ENCODE measurements at regions not wholly inside any gene's neighbourhood (a gene's known extent, or its start where the extent isn't known, plus 50 kb on each side); places are given as distances from the start of the nearest gene placed in this dataset.

- TF ChIP-seq POLR2AphosphoS5 (IDR thresholded peaks at IDR 0.05; ENCODE audit: low read depth, low read length): no peak
- TF ChIP-seq TAF1 (IDR thresholded peaks at IDR 0.05; ENCODE audit: borderline replicate concordance, insufficient read depth, low read length): no peak
Measured at GRCh38 chr18:72160510-72161445, 383.4 kb downstream of the CBLN2 start.

DNA sequence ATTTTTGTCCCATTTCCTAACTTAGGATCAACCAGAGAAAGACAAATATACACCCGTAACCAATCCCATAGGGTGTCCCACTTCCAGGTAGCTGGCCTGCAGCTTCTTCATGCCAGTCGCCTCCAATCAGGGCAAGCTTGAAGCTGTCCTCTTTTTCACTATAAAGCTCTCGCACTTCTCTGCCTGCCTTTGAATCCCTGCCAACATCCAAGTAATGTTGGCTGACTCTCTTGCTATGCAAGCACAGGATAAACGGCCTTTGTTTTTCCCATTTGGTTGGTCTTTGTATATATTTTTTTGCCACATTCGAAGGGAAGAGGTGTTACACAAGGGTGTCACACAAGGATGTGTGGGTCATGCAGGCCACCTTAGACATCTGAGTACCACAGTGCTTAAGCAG, 388.8 kb downstream of the CBLN2 start:
- TF ChIP-seq SIN3A (IDR thresholded peaks at IDR 0.05; ENCODE audit: borderline replicate concordance, insufficient read depth, low read length) (no peak), TAF1 (IDR thresholded peaks at IDR 0.05; ENCODE audit: borderline replicate concordance, insufficient read depth, low read length) (no peak), POLR2AphosphoS5 (IDR thresholded peaks at IDR 0.05; ENCODE audit: low read depth, low read length) (no peak), FOXP2 (optimal IDR thresholded peaks at IDR 0.05; ENCODE audit: borderline replicate concordance, extremely low read depth, extremely low read length, insufficient read depth) (no peak)
- TF ChIP-seq, protein P1, sequence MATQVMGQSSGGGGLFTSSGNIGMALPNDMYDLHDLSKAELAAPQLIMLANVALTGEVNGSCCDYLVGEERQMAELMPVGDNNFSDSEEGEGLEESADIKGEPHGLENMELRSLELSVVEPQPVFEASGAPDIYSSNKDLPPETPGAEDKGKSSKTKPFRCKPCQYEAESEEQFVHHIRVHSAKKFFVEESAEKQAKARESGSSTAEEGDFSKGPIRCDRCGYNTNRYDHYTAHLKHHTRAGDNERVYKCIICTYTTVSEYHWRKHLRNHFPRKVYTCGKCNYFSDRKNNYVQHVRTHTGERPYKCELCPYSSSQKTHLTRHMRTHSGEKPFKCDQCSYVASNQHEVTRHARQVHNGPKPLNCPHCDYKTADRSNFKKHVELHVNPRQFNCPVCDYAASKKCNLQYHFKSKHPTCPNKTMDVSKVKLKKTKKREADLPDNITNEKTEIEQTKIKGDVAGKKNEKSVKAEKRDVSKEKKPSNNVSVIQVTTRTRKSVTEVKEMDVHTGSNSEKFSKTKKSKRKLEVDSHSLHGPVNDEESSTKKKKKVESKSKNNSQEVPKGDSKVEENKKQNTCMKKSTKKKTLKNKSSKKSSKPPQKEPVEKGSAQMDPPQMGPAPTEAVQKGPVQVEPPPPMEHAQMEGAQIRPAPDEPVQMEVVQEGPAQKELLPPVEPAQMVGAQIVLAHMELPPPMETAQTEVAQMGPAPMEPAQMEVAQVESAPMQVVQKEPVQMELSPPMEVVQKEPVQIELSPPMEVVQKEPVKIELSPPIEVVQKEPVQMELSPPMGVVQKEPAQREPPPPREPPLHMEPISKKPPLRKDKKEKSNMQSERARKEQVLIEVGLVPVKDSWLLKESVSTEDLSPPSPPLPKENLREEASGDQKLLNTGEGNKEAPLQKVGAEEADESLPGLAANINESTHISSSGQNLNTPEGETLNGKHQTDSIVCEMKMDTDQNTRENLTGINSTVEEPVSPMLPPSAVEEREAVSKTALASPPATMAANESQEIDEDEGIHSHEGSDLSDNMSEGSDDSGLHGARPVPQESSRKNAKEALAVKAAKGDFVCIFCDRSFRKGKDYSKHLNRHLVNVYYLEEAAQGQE (IDR thresholded peaks at IDR 0.05; ENCODE audit: insufficient read depth in 1 of 2, low read depth in 2 of 2, low read length in 2 of 2): no peak

DNA sequence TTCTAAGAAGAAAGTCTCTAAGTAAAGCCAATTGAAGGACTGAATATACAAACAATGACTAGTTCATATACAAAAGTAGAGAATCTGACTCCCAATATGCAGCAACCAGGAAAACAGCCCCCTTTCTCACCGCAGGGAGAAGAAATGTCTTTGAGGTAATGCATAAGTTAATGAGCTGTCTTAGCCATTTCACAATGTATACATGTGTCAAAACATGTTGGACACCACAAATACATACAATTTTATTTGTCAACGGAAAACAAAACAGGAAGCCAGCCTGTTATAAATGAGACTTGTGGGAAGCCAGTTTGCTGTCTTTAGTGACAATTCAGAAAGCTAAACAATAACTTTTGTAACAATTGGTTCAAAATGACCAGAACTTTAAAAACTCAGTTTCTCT, 389.2 kb downstream of the CBLN2 start:
- TF ChIP-seq, protein P1 (IDR thresholded peaks at IDR 0.05; ENCODE audit: insufficient read depth in 1 of 2, low read depth in 2 of 2, low read length in 2 of 2): no peak
- TF ChIP-seq SIN3A (IDR thresholded peaks at IDR 0.05; ENCODE audit: borderline replicate concordance, insufficient read depth, low read length): no peak
- no peak for TF ChIP-seq FOXP2 (optimal IDR thresholded peaks at IDR 0.05; ENCODE audit: borderline replicate concordance, extremely low read depth, extremely low read length, insufficient read depth)

DNA sequence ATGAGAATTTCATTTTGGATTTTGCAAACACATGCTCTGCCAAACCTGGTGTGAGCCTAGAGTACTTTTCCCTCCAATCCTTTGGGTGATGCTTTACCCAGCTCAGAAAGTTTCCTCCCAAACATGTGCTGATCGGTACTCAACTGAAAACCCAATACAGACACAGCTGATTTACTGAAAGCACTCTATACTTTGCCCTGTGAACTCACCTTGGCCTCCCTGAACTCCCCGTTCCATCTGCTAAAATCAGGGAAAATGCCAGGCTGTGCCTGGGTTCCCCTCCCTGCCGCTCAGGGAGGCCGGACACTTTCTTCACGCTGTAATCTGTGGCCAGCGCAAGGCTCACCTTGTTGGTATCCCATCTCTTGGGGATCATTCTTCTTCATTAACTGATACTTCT, 391.2 kb downstream of the CBLN2 start:
- TF ChIP-seq TAF1 (IDR thresholded peaks at IDR 0.05; ENCODE audit: borderline replicate concordance, insufficient read depth, low read length): no peak
- TF ChIP-seq POLR2AphosphoS5 (IDR thresholded peaks at IDR 0.05; ENCODE audit: low read depth, low read length): no peak

- TF ChIP-seq FOXP2 (optimal IDR thresholded peaks at IDR 0.05; ENCODE audit: borderline replicate concordance, extremely low read depth, extremely low read length, insufficient read depth) (no peak), POLR2AphosphoS5 (IDR thresholded peaks at IDR 0.05; ENCODE audit: low read depth, low read length) (no peak)
- TF ChIP-seq, protein P1 (IDR thresholded peaks at IDR 0.05; ENCODE audit: insufficient read depth in 1 of 2, low read depth in 2 of 2, low read length in 2 of 2): no peak
Measured at GRCh38 chr18:72147830-72148229, 396.3 kb downstream of the CBLN2 start.

GRCh38 chr18:72140007-72140406, 404.1 kb downstream of the CBLN2 start:
- TF ChIP-seq, protein P1 (IDR thresholded peaks at IDR 0.05; ENCODE audit: insufficient read depth in 1 of 2, low read depth in 2 of 2, low read length in 2 of 2): no peak
- TF ChIP-seq SIN3A (IDR thresholded peaks at IDR 0.05; ENCODE audit: borderline replicate concordance, insufficient read depth, low read length) (no peak), POLR2AphosphoS5 (IDR thresholded peaks at IDR 0.05; ENCODE audit: low read depth, low read length) (no peak), FOXP2 (optimal IDR thresholded peaks at IDR 0.05; ENCODE audit: borderline replicate concordance, extremely low read depth, extremely low read length, insufficient read depth) (no peak), TAF1 (IDR thresholded peaks at IDR 0.05; ENCODE audit: borderline replicate concordance, insufficient read depth, low read length) (no peak)

Measured in PFSK-1 (cell line).